H1 (cell line): ENCODE measurements at regions not wholly inside any gene's neighbourhood (a gene's known extent, or its start where the extent isn't known, plus 50 kb on each side); places are given as distances from the start of the nearest gene placed in this dataset.

Experiments used
- HDAC2 ChIP-seq, 2 experiments: fragments of 300-600 bp in 1 of 2; sonication (generic) in 1 of 2; IDR thresholded peaks; 2 replicates each; pipeline ENCODE4 v1.6.1; 2011 to 2012; ENCODE audit warnings: low read depth in 2 of 2, low read length in 2 of 2, mild to moderate bottlenecking in 2 of 2, moderate library complexity in 2 of 2, borderline replicate concordance in 1 of 2, inconsistent platforms in 1 of 2
- JUN ChIP-seq: IDR thresholded peaks from 2 replicates; pipeline ENCODE4 v1.6.1; 2011; ENCODE audit warnings: low read depth, mild to moderate bottlenecking, improper control_type of control experiment, low read length
- TCF12 ChIP-seq: IDR thresholded peaks from 2 replicates; pipeline ENCODE4 v1.6.1; 2011; ENCODE audit warnings: low read depth, mild to moderate bottlenecking, low read length

DNA sequence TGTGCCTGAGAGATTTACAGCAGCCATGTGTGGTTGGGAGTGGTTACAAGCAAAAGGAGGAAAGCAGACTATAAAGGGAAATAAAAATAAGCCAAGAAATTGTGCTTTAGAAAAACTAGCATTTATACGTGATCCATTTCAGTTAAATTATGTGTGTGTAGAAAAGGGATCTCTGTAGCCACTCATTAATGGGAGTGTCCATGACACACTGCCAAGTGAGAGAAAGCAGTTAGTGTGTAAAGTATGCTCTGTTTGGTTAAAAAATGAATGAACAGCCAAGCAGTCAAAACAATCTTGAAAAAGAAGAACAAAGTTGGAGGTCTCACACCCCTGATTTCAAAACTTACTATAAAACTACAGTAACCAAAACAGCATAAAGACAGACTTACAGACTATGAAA is 67.9 kb upstream of the GGTLC1 start (continued):
- TF ChIP-seq HDAC2 (IDR thresholded peaks at IDR 0.05; ENCODE audit: borderline replicate concordance in 1 of 2, low read depth in 2 of 2, low read length in 2 of 2) = no peak
- TF ChIP-seq JUN = no peak
- TF ChIP-seq TCF12 = no peak
- TF ChIP-seq, all 59 proteins: peak for 0
